Non-pigmented ciliary epithelial cell (primary cell): ENCODE measurements at regions not wholly inside any gene's neighbourhood (a gene's known extent, or its start where the extent isn't known, plus 50 kb on each side); places are given as distances from the start of the nearest gene placed in this dataset.

Experiments used
- DNase-seq: peaks from one replicate; pipeline ENCODE4 v3.0.0-alpha.2; 2010; ENCODE audit warnings: low read depth

GRCh38 chr13:76711550-76712182, 174.5 kb downstream of the KCTD12 start:
- peak; percentile 88 for DNase-seq

- DNase-seq, result no peak
These were observed 176.4 kb downstream of the KCTD12 start for GRCh38 chr13:76709851-76710250.

GRCh38 chr13:76708138-76708688, 178.0 kb downstream of the KCTD12 start:
- no peak for DNase-seq

- peak; percentile 70 for DNase-seq
These were observed 178.8 kb downstream of the KCTD12 start for GRCh38 chr13:76707360-76707759.

DNA sequence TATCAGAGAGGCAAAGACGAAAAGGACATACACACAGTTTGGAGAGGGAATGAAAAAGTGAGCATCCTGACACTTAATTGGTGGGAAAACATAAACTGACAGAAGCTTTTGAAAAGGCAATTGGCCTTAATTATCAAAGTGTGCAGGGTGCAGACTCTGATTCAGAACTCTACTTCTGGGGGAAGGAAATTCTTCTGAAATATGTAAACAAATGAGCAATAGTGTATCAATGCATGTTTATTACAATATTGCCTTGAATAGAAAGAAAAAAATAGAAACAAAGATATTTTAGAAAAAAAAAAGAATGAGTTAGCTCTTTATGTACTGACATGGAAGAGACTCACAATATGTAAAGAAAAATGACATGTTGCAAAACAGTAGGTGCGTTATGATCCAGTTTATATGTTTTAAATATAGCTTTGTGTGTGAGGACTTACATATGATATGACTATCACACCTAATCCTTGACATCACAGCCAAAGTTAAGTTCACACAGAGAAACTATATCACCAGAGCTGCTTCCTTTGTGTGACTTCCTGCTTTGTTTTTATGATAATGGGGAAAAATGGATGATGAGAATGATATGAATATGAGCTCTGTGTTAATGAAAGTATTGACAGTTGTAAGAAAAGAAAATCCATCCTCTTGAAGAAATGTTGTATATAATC, 182.4 kb downstream of the KCTD12 start:
- no peak for DNase-seq

DNA sequence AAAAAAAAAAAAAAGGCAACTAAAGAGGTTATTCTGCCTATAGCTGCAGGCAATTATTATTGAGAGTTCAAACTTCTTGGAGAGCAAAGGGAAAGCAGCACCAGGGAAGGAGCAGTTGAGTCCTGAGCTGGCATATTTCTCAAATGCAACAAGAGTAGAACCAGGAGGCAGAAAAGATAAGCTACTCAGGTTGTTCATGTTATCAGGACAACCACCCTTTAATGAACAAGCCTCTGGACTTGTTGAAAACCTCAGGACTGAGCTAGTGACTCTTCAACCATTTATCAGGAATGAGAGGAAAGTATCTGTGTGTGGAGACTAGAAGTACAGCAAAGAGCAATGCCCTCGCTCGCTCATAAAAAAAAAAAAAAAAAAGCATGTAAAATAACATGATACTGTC, 183.0 kb downstream of the KCTD12 start:
- DNase-seq, result no peak

GRCh38 chr13:76697288-76697687, 188.9 kb downstream of the KCTD12 start:
- DNase-seq, result no peak

GRCh38 chr13:76696370-76696769, 189.8 kb downstream of the KCTD12 start:
- DNase-seq, result no peak

DNA sequence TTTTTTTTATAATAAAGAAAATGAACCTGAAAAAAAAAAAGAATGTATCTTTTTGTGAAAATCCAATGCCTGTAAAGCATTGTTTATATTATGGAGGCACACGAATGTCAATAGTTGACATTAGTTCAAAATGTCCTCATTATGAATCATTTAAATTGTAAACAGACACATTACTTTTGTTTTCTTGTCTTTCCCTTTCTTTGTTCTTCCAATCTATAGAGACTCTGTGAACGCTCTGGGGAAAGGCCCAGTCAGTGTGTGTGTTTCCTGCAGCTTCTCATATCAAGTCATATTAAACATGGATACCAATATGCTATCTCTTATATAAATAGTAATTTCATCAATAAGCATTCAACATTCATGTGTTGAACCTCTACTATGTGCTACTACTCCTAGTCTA, 193.1 kb downstream of the KCTD12 start:
- DNase-seq, result no peak

GRCh38 chr13:76692346-76692745, 193.9 kb downstream of the KCTD12 start:
- DNase-seq, result no peak

- DNase-seq, result no peak
These were observed 195.6 kb downstream of the KCTD12 start for GRCh38 chr13:76690611-76691010.

DNA sequence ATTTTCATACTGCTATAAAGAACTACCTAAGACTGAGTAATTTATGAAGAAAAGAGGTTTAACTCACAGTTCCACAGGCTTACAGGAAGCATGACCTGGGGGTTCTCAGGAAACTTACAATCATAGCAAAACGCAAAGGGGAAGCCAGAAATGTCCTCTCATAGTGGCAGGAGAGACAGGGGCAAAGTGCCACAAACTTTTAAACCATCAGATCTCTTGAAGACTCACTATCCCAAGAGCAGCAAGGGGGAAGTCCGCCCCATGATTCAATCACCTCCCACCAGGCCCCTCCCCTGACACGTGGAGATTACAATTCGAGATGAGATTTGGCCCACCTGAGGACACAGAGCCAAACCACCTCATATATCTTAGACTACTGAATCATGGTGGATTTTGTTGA, 198.7 kb downstream of the KCTD12 start:
- DNase-seq, result no peak

DNA sequence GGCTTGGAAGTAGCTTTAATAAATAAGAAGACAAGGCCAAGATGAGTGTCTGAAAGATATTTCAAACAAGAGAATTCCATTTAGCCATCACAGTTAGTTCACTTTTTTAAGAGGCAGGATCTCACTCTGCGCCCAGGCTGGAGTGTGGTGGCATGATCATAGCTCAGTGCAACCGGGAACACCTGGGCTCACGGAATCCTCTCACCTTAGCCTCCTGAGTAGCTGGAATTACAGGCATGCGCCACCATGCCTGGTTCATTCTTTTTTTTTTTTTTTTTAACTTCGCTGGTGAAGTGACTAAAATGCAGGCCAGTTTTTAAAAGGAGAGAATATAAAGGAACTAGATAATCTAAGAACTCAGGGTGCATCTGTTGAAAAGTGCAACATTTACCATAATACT, 200.3 kb downstream of the KCTD12 start:
- DNase-seq, result no peak

DNA sequence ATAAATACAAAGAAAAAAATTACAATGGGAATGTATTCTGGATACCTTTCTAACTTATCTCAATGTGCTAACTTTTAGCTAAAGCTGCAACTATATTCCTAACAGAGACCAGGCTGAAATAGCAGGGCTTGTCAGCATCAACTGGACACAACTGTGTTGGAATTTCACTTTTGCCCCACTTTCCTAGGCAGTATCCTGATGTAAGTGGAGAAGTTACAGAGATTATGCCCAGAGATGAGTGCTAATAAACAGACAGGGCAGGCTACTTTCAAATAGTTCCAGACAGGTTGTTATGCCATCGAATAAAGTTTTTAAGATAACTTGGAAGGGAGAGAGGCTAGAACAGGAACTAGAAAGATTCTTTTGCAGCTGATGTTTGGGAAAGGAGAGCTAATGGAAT, 201.9 kb downstream of the KCTD12 start:
- DNase-seq, result no peak

GRCh38 chr13:76683854-76684253, 202.4 kb downstream of the KCTD12 start:
- DNase-seq, result no peak

DNA sequence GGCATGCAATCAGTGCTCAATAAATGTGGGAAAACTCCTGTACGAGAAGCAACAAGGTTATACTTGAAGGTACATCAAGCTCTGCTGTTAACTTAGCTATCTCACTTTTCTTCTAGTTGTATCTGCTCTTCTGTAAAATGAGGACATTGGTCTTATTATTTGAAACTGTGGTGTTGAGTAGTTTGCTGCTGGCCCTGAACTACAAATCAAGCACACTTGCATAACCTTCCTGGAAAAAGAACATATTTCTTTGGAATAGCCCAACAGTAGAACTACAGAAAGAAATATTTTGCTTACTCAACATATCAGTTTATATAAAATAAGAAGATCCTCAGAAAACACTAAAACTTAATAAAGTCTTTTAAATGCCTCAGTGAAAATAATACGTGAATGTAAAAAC, 203.0 kb downstream of the KCTD12 start:
- no peak for DNase-seq

DNA sequence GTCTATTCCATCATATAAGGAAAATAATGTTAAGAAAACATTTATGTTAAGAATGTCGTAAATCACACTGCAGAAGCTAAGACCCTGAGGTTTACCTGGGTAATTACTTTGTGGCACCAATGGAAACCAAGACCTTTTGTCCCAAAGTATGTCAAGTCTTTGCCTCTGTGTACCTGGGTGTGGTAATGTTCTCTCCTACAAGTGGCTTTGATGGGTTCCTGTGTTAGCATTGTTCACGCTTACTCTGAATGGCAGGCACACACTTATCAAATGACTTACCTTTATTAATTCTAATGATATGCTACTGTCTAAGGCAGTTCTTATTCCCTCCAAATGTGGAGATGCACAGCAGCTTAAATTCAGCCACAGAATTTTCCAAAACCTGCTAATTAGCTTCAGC, 206.1 kb downstream of the KCTD12 start:
- no peak for DNase-seq

DNA sequence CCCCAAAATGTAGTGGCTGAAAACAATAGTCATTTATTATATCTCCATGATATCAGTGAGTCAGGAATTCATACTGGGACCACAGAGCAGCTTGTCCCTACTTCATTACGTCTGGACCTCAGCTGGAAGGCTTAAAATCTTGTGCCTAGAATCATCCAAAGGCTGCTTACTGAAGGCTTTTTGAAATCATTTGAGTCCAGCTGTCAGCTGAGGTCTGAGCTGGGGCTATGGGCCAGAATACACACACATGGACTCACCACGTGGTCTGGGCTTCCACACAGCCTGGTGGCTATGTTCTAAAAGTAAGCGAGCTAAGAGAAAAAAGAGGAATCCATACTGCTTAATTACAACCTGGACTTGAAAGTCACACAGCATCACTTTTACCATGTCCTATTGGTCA, 209.2 kb downstream of the KCTD12 start:
- DNase-seq, result peak; percentile 65

DNA sequence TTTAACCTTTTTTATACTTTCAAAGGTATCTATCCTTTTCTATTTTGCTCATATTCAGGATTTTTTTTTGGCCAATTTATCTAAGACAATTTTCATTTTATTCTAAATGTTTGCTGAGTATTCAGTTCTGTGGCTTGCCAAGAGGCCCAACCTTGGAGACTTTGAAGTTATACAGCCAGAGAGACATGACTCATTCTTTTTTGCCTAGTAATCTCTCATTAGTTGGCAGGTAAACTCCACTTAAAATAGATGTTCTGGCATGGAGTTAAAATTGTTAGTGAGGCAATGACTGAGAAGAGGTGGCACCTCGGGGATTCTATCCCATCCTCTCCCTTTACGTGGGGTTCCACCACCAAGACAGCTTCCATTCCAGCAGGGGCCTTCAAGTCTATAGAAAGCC, 213.8 kb downstream of the KCTD12 start:
- DNase-seq, result no peak

DNA sequence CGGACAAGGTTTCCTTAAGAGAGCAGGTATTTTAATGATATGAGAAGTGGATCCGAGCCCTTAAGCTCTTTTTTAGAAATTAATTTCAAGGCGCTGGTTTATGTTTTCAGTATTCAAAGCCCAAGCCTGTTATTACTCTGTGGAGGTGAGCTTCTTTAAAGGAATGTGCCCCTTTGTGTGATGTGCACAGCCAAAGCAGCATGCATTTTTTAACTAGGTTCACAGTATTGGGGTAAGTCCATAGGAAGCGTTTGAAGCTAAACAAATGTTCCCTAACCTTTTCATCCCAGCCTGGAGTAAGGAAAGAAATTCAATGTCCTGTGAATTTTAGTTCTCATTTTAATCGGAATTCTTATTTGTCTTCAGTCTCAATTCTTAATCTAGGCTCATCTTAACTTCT, 217.5 kb downstream of the KCTD12 start:
- no peak for DNase-seq

GRCh38 chr13:76668141-76668540, 218.1 kb downstream of the KCTD12 start:
- DNase-seq, result no peak

DNA sequence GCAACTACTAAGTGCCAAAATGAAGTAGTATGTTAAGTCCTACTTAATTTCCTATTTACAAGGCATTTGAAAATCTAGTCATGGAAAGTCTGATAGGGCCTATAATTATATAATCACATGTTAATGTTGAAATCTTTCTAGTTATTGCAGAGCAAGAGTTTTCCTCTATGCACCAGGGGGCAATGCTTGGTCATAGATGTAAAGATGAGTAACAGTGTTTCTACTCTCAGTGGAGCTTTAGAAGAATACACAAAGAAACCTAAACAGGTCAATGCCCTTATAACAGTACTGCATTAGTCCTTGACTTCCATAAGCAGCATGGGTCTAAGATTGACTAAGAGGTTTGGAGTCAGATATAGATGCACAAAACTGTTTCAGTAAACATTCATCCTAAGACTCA, 218.7 kb downstream of the KCTD12 start:
- DNase-seq, result peak; percentile 34

DNA sequence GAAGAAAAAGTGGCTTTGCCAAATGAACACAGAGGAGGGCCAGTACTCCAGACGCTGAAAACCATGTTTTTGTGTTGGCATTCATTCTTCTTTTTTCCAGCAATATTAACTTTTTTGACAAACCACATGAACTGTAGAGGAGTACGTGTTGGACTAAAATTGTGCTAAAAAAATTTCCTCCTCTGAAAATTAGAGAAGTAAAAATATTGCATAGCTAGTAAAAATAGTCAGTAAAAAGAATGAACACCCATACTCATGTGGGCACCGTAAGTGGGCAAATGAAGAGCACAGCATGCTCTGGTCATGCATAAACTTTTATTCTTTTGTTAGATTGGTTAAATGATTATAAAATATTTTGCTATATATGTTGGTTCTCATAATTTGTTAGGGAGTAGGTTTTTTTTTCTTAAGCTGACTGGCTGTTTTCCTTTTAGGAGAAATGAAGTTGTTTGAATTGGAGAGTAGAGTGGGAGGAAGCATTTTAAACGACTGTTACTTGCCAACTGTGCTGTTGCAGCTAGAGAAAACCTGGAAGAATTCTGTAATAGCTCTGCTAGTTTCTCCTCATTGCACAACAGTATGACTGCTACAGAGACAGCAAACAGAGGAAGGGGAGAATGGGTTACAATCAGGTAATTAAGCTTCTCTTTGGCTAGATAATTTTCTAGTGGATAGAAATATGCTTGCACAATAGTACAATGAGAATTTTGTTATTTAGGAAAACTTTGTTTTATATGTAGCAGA, 222.4 kb downstream of the KCTD12 start:
- no peak for DNase-seq
